GM21619 (cell line): ENCODE measurements at regions not wholly inside any gene's neighbourhood (a gene's known extent, or its start where the extent isn't known, plus 50 kb on each side); places are given as distances from the start of the nearest gene placed in this dataset.
"Not testable (repeated sequence)": the region's sequence is repeated elsewhere in the genome, so short reads cannot be mapped to it uniquely, and the experiment has no call there.

Source experiments
- ATAC-seq: cut with Tn5 transposase; IDR thresholded peaks from one replicate; pipeline ENCODE4 v1.9.1; 2021; ENCODE audit not compliant: unreplicated experiment

GRCh38 chr18:10164271-10165071, 250.7 kb downstream of the VAPA start:
- no peak for ATAC-seq

DNA sequence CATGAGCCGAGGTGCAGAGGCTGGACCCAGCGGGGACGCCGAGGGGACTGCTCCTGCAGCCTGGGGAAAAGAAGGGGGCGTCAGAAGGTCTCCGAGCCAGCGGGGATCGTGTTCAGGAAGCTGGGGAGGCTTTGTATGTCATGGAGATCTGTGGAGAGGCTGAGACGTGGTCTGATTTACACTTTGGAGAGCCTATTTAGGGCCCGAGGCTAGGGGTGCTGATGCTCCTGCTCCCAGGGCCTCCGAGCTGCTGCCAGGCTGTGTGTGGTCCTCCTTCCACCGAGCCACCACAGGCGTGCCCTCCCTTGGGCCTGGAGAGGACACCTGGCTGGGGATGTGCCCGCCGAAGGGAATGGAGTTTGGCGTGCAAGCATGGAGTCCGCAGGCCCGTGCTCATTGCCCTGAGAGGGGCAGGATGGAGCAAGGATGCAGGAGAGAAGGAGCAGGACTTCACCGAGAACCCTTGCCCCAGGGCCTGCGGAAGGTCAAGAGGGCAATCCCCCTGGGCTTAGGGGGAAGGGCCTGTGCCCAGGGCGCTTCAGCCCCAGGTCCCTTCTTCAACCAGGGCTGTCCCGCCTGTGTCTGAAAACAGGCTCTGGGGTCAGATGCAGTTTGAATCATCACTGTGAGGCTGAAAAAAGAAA, 252.5 kb downstream of the VAPA start:
- ATAC-seq: no peak

DNA sequence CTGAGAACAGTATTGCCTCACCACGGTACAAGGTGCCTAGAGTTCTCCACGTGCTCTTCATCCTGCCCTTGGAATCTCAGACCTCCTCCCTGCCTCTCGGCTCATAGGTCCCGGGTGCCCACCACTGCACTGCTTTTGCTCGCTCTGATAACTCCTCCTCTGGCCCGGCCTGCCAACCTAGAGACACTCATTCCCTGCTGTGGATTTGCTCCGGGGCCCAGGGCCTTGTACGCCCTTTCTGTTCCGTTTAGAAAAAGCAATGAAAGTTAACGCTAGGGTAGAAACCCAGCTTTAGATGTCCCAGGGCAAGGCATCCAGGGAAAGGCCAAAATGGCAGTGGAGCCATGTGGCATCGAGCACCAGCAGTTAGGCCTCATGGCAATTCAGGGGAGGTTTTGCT, 253.9 kb downstream of the VAPA start:
- ATAC-seq: no peak

GRCh38 chr18:10168477-10168876, 254.7 kb downstream of the VAPA start:
- ATAC-seq: no peak

DNA sequence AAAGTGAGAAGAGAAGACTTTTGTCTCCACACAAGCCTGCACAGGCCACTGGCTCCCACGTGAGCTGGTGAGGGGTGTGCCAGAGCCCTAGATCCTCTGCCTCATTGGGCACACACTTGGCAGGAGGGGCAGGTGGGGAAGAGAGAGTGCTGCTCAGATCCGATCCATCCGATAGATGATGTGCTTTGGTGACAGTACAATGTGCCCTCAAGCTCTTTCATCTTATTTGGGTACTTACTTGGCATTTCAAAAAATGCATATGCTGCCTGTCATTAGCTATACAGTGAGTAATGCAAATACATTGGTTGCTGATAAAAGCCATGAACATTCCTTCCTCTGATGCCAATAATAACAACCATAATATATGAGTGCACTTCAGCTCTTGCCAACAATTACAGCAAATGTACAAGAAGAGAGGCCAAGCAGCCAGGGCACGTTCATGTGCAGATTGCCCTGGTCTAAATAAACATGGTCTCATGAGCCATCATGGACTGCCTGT, 255.3 kb downstream of the VAPA start:
- no peak for ATAC-seq

- ATAC-seq: no peak
Observed at GRCh38 chr18:10169814-10170213, 256.0 kb downstream of the VAPA start.

GRCh38 chr18:10170375-10170774, 256.6 kb downstream of the VAPA start:
- no peak for ATAC-seq

GRCh38 chr18:10175333-10175732, 261.5 kb downstream of the VAPA start:
- ATAC-seq: not testable (repeated sequence)

- not testable (repeated sequence) for ATAC-seq
Observed at GRCh38 chr18:10179326-10179725, 265.5 kb downstream of the VAPA start.

- no peak for ATAC-seq
Observed at GRCh38 chr18:10182009-10182624, 268.3 kb downstream of the VAPA start.

- no peak for ATAC-seq
Observed at GRCh38 chr18:10184776-10185175, 269.7 kb upstream of the APCDD1 start.

GRCh38 chr18:10188971-10189810, 265.2 kb upstream of the APCDD1 start:
- no peak for ATAC-seq

DNA sequence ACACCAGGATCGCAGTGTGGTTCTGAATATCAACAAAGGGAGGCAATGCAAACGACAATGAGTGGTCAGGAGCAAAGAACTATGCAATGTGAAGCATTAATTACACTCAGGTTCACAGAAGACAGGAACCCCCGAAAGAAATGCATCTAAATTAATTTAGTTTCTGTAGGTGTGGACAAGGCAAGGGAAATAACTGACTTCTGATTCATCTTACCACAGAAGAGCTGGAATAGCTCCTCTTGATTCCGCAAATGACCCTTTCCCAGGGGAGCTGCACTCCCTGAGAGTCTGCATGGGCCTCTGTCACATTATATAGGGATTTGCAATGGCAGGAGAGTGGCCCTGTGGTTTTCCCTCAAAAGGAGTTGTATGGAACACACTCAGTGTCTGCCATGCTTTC, 263.9 kb upstream of the APCDD1 start:
- ATAC-seq: no peak

GRCh38 chr18:10193444-10193843, 261.0 kb upstream of the APCDD1 start:
- ATAC-seq: no peak

GRCh38 chr18:10194592-10194991, 259.8 kb upstream of the APCDD1 start:
- ATAC-seq: no peak

GRCh38 chr18:10195529-10195928, 258.9 kb upstream of the APCDD1 start:
- no peak for ATAC-seq

DNA sequence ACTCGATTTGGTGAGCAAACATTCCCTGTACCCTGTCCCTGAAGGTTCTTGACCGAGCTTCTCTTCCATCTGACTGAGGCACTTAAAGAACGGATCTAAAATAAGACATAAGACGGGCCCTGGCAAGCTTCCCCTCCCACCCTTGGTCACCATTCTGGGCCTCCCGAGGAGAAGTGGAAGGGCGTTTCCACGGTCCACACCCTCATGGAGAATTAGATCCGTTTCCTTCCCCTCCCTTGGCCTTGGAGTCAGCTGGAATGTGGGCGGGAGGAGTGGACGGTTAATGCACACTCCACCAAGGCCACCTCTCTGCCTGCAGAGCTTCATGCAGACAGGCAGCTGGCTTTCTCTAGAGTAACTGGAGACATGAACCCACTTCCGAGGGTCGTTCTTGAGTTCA, 257.3 kb upstream of the APCDD1 start:
- no peak for ATAC-seq

DNA sequence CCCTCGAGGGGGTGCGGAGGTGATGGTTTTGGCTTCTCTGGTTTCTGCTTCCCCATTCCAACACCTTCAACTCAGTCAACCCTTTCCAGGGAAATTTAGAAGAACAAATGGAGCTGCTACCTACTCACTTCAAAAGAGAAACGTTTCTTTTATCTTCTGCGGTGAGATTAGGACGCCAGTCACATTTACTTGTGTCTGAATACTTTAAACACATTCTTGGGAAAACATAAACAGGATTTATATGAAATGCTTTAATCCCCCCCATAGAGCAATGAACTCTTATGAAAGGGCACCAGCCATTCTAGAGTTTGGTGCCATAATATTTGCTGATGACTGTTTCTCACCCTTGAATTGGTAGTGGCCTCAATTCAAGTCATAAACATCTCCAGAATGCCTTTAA, 253.2 kb upstream of the APCDD1 start:
- ATAC-seq: no peak

DNA sequence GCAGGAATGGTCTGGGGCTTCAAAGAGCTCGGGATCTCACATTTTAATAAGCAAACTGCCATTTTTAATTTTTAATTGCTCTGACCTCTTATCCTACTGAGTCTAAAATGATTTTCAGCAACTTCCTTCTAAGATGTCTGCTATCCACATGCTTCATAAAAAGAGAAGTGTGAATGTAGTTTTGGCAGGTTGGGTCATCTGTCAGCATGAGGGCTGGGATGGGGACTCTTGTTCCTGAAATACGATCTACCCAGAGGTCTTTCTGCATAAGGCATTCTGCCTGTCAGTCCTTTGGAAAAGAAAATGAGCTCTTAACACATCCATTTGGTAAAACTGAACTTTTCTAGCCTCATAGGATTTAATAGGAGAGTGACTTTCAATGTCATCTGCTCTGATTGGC, 252.8 kb upstream of the APCDD1 start:
- no peak for ATAC-seq

DNA sequence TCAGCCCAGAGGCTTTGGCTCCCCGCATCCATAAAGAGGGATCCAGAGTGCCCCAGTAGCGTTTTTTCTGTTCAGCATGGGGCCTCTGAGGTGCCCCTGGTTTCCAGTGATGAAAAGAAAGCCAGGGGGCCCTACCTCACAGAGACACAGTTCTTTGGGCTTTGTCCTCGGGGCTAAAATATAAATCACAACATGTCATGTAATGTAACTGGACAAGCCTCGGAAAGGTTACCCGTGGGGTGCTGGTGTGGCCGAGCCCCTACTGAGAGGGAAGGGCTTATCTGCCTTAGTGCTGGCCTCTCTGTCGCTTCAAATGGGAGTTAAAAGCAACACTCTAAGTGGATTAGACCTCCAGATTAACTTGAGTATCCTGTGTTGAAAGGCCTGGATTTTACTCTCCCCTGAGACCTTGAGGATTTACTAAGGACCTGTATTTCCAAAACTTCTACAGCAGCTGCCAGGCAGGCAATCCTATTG, 251.6 kb upstream of the APCDD1 start:
- no peak for ATAC-seq

DNA sequence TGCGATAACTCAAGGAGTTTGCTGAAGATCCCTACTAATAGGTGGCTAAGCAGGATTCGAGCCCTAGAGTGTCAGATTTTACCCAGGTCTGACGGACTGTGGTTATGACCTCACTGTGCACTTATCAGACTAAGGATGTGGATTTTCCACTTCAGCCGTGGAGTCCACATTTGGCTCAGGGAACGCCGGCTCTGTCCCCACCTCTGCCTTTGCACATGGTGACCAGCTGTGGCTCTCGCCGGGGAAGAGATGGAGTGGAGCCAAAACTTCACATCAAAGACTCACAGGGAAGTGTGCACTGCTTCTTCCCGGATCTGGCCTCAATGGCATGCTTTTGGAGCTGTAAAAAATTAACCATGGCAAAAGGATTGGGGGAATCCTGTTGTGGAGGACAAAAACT, 249.3 kb upstream of the APCDD1 start:
- no peak for ATAC-seq
